ENCODE measurements at regions not wholly inside any gene's neighbourhood (a gene's known extent, or its start where the extent isn't known, plus 50 kb on each side); places are given as distances from the start of the nearest gene placed in this dataset.

- no peak for TF ChIP-seq POLR2A (IDR thresholded peaks at IDR 0.05)
- no peak for TF ChIP-seq CTCF (IDR thresholded peaks at IDR 0.05)
- TF ChIP-seq POLR2AphosphoS5 (IDR thresholded peaks at IDR 0.05; ENCODE audit: insufficient read depth in 1 of 2, low read depth in 1 of 2): no peak
These were observed 94.7 kb downstream of the DISP1 start for GRCh38 chr1:222909586-222909985.

All from vagina (tissue), 2 donors.